ENCODE measurements at regions not wholly inside any gene's neighbourhood (a gene's known extent, or its start where the extent isn't known, plus 50 kb on each side); places are given as distances from the start of the nearest gene placed in this dataset.
A peak's percentile ranks its signal among the peaks of the same experiment; 100 is the strongest.
"Not testable (repeated sequence)": the region's sequence is repeated elsewhere in the genome, so short reads cannot be mapped to it uniquely, and the experiment has no call there.

DNA sequence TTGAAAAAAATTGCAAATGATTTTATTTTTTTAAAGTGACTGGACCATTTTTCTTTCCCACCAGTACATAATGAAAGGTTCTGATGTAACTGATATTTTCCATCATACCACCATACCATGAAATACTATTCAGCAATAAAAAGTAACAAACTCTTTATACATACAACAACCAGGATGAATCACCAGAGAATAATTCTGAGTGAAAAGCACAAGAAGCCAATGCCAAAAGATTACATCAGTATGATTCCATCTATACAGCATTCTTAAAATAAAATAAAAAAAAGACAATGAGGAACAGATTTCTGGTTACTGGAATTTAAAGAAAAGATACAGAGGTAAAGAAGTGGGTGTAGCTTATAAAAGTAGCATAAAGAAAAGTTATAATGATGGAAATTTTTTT lies 423.7 kb upstream of the ST8SIA4 start:
- DNase-seq = peak; percentile 1

GRCh38 chr5:101316401-101316800 lies 413.3 kb upstream of the ST8SIA4 start:
- not testable (repeated sequence) for DNase-seq

- DNase-seq = peak; percentile 8
Observed at GRCh38 chr5:101306391-101307137, 403.5 kb upstream of the ST8SIA4 start.

DNA sequence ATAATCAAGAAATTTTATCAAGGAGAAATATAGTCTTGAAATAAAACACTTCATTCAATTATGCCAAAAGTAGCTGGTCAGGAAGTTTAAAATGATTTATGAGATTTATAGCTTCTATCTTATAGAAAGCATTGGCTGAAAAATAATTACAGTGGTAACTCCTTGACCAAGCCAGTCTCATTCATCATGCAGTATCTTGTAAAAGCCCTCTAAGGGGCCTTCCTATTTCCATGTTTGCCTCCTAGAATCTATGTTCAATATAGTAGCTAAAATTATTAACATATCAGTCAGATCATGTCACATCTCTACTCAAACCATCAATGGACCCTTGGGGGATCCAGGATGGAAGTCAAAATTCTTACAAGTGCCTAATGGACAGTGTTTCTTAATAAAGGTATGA lies 393.4 kb upstream of the ST8SIA4 start:
- no peak for DNase-seq

DNA sequence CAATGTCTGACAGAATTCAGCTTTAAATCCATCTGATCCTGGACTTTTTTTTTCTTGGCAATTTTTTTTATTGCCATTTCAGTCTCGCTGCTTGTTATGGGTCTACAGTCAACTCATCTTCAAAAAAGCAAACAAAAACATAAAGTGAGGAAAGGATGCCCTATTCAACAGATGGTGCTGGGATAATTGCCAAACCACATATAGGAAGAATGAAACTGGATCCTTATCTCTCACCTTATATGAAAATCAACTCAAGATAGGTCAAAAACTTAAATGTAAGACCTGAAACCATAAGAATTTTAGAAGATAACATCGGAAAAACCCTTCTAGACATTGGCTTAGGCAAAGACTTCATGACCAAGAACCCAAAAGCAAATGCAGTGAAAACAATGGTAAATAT lies 389.1 kb upstream of the ST8SIA4 start:
- DNase-seq = no peak

DNA sequence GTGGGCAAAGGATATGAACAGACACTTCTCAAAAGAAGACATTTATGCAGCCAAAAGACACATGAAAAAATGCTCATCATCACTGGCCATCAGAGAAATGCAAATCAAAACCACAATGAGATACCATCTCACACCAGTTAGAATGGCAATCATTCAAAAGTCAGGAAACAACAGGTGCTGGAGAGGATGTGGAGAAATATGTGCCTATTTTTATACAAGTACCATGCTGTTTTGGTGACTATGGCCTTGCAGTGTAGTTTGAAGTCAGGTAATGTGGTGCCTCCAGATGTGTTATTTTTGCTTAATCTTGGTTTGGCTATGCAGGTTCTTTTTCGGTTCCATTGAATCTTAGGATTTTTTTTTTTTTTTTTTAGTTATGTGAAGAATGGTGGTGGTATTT lies 387.7 kb upstream of the ST8SIA4 start:
- DNase-seq = not testable (repeated sequence)

DNA sequence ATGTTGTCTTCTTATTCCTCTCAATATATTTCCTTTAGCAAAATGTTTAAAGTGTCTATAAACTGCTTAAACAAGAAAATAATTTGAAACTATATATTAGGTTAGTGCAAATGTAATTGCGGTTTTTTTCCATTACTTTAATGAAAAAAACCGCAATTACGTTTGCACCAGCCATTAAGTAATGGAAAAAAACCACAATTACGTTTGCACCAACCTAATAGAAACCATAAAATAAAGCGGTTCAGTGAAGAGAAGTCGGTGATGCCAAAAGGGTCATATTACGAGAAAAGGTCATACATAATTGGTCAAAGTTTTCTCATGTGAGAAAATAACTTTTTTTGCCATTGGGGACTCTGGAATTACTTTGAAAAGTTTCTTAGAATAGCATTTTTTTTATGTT lies 385.6 kb upstream of the ST8SIA4 start:
- DNase-seq = no peak

- no peak for DNase-seq
Observed at GRCh38 chr5:101284736-101285375, 381.8 kb upstream of the ST8SIA4 start.

- DNase-seq = not testable (repeated sequence)
Observed at GRCh38 chr5:101283938-101284337, 380.9 kb upstream of the ST8SIA4 start.

GRCh38 chr5:101278917-101279316 lies 375.8 kb upstream of the ST8SIA4 start:
- DNase-seq = no peak

GRCh38 chr5:101278011-101278687 lies 375.1 kb upstream of the ST8SIA4 start:
- DNase-seq = peak; percentile 17

- no peak for DNase-seq
Observed at GRCh38 chr5:101271945-101272344, 368.9 kb upstream of the ST8SIA4 start.

- no peak for DNase-seq
Observed at GRCh38 chr5:101271416-101271815, 368.3 kb upstream of the ST8SIA4 start.

GRCh38 chr5:101260857-101261256 lies 357.8 kb upstream of the ST8SIA4 start:
- no peak for DNase-seq

DNA sequence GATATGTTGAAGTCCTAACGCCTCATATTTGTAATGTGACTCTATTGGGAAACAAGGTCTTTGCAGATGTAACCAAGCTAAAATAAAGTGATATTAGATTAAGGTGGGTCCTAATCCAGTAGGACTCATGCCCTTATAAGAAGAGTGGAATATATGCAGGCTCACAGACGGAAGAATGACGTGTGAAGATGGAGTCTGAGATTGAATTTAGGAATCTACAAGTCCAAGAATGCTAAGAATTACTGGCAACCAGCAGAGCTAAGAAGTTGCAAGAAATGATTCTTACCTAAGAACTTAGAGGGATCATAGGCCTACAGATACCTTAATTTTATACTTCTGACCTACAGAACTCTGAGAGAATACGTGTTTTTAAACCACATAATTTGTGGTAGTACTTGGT lies 350.0 kb upstream of the ST8SIA4 start:
- no peak for DNase-seq

DNA sequence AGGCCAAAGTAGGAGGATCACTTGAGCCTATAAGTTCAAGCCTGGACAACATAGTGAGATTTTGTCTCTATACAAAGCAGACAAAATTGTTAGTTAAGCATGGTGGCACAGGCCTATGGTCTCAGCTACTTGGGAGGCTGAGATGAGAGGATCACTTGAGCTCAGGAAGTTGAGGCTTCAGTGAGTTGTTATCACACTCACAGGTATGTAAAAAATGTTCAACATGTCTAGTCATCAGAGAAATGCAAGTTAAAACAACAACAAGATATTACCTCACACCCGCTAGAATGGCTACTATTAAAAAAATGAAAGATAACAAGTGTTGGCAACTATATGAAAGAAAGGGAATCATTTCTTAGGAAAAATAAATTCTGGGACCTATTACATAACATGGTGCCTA lies 341.5 kb upstream of the ST8SIA4 start:
- DNase-seq = no peak

GRCh38 chr5:101212942-101213514 lies 309.9 kb upstream of the ST8SIA4 start:
- DNase-seq = no peak

DNA sequence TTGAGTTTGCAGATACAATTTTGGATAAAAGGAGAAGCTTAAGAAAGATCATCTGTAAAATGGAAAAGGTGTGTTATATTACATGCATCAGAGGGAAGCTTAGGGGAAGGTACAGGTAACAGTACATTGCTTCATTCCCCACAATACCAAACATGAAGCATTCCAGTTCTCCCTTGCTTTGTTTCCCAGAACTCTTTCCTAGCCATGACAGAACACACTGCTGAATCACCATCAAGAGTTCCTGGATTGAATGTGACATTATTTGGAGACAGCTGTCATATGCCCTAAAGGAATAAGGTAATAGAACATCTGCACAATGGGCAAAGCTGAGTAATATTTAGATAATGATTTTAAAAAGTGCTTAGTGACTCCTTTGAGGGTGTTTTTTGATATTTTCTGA lies 303.5 kb upstream of the ST8SIA4 start:
- no peak for DNase-seq

DNA sequence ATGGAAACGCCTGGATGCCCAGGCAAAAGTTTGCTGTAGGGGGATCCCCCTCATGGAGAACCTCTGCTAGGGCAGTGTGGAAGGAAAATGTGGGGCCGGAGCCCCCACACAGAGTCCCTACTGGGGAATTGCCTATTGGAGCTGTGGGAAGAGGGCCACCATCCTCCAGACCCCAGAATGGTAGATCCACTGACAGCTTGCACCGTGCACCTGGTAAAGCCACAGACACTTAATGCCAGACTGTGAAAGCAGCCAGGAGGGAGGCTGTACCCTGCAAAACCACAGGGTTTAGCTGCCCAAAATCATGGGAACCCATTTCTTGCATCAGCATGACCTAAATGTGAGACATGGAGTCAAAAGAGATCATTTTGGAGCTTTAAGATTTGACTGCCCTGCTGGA lies 302.0 kb upstream of the ST8SIA4 start:
- not testable (repeated sequence) for DNase-seq

- not testable (repeated sequence) for DNase-seq
Observed at GRCh38 chr5:101180365-101180764, 277.3 kb upstream of the ST8SIA4 start.

DNA sequence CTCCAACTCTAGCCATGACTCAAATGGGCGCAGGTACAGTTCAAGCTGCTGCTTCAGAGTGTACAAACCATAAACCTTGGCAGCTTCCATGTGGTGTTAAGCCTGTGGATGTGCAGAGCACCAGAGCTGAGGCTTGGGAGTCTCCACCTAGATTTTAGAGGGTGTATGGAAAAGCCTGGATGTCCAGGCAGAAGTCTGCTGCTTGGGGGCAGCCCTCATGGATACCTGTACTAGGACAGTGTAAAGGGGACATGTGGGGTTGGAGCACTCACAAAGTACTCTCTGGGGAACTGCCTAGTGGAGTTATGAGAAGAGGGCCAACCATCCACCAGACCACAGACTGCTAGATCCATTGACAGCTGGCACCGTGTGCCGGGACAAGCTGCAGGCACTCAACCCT lies 273.5 kb upstream of the ST8SIA4 start:
- DNase-seq = no peak

GRCh38 chr5:101174981-101175380 lies 271.9 kb upstream of the ST8SIA4 start:
- no peak for DNase-seq

GRCh38 chr5:101163088-101163487 lies 260.0 kb upstream of the ST8SIA4 start:
- DNase-seq = no peak

DNA sequence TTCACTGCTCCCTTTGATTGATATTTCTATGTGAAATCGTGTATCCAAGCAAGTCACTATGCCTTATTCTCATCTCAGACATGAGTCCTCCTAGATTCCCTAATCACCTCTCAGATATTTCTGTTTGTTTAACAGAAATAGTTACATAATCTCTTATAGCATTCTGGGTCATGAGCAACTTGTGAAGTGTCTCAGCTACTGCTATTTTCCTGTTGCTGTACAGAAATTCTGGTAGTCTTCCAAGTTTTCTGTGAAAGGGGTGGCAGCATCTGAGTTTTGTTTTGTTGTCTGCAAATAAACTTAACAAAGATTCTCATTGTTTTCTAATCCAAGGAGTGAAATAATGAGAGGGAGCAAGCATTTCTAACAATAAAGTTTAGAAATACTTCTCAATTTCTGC lies 256.9 kb upstream of the ST8SIA4 start:
- no peak for DNase-seq
